ENCODE measurements at regions not wholly inside any gene's neighbourhood (a gene's known extent, or its start where the extent isn't known, plus 50 kb on each side); places are given as distances from the start of the nearest gene placed in this dataset.
"Not testable (repeated sequence)": the region's sequence is repeated elsewhere in the genome, so short reads cannot be mapped to it uniquely, and the experiment has no call there.

GRCh38 chr2:225788571-225789094 lies 389.1 kb downstream of the NYAP2 start:
- ATAC-seq, result no peak

GRCh38 chr2:225787497-225787896 lies 388.0 kb downstream of the NYAP2 start:
- ATAC-seq, result no peak

GRCh38 chr2:225781991-225782390 lies 382.5 kb downstream of the NYAP2 start:
- ATAC-seq, result no peak

GRCh38 chr2:225781145-225781544 lies 381.6 kb downstream of the NYAP2 start:
- ATAC-seq, result no peak

GRCh38 chr2:225779829-225780228 lies 380.3 kb downstream of the NYAP2 start:
- no peak for ATAC-seq

- ATAC-seq, result no peak
Observed at GRCh38 chr2:225773148-225773547, 373.6 kb downstream of the NYAP2 start.

- no peak for ATAC-seq
Observed at GRCh38 chr2:225771701-225772100, 372.2 kb downstream of the NYAP2 start.

GRCh38 chr2:225768741-225769140 lies 369.2 kb downstream of the NYAP2 start:
- ATAC-seq, result no peak

- no peak for ATAC-seq
Observed at GRCh38 chr2:225766431-225766830, 366.9 kb downstream of the NYAP2 start.

- no peak for ATAC-seq
Observed at GRCh38 chr2:225765820-225766219, 366.3 kb downstream of the NYAP2 start.

- no peak for ATAC-seq
Observed at GRCh38 chr2:225764346-225764745, 364.8 kb downstream of the NYAP2 start.

GRCh38 chr2:225763711-225764110 lies 364.2 kb downstream of the NYAP2 start:
- ATAC-seq, result no peak

- no peak for ATAC-seq
Observed at GRCh38 chr2:225761396-225761795, 361.9 kb downstream of the NYAP2 start.

GRCh38 chr2:225757248-225757647 lies 357.7 kb downstream of the NYAP2 start:
- ATAC-seq, result no peak

- no peak for ATAC-seq
Observed at GRCh38 chr2:225756198-225756597, 356.7 kb downstream of the NYAP2 start.

- ATAC-seq, result no peak
Observed at GRCh38 chr2:225748609-225749008, 349.1 kb downstream of the NYAP2 start.

- ATAC-seq, result not testable (repeated sequence)
Observed at GRCh38 chr2:225743996-225744395, 344.5 kb downstream of the NYAP2 start.

GRCh38 chr2:225742487-225742886 lies 343.0 kb downstream of the NYAP2 start:
- ATAC-seq, result no peak

- ATAC-seq, result no peak
Observed at GRCh38 chr2:225740086-225740485, 340.6 kb downstream of the NYAP2 start.

GRCh38 chr2:225739328-225739727 lies 339.8 kb downstream of the NYAP2 start:
- no peak for ATAC-seq

- ATAC-seq, result no peak
Observed at GRCh38 chr2:225738735-225739134, 339.2 kb downstream of the NYAP2 start.

GRCh38 chr2:225737556-225737955 lies 338.0 kb downstream of the NYAP2 start:
- no peak for ATAC-seq

- ATAC-seq, result no peak
Observed at GRCh38 chr2:225735844-225736243, 336.3 kb downstream of the NYAP2 start.

- ATAC-seq, result no peak
Observed at GRCh38 chr2:225725726-225726125, 326.2 kb downstream of the NYAP2 start.
